ENCODE measurements at regions not wholly inside any gene's neighbourhood (a gene's known extent, or its start where the extent isn't known, plus 50 kb on each side); places are given as distances from the start of the nearest gene placed in this dataset.

- no peaks in the 10 kb centered on the region for H3K9me3 ChIP-seq
- H3K4me2 ChIP-seq, result no peak overlapping the region
- TF ChIP-seq RCOR1 (IDR thresholded peaks at IDR 0.05; ENCODE audit: low read depth, low read length), result no peak
- TF ChIP-seq SMC3 (IDR thresholded peaks at IDR 0.05), result no peak
- TF ChIP-seq MAFK (IDR thresholded peaks at IDR 0.05; ENCODE audit: partially characterized antibody), result peak; percentile 57
- TF ChIP-seq CBX2 (IDR thresholded peaks at IDR 0.05; ENCODE audit: borderline replicate concordance, low read depth), result no peak
- no peak overlapping the region for H3K4me3 ChIP-seq
- DNase-seq (ENCODE audit: low read depth in 1 of 2, low spot score in 1 of 2) (no peak), FAIRE-seq (no peak), ATAC-seq (no peak)
- H3K27ac ChIP-seq, result no peak overlapping the region
- 69% methylated on average over 5 of the region's 5 CpGs for WGBS (ENCODE audit: missing lambda C conversion rate)
- POLR2A ChIA-PET, result no interaction called here
- no peaks in the 10 kb centered on the region for H3K4me1 ChIP-seq
- CTCF ChIA-PET, result interaction anchor here (0.7 kb wide), 1 partner anchor 664 kb away, joined by 3 read pairs; no protein-coding TSS in a partner anchor
These were observed 51.4 kb upstream of the RFC3 start for GRCh38 chr13:33766329-33767123.

GRCh38 chr13:33767140-33767539 is 50.8 kb upstream of the RFC3 start:
- DNase-seq (ENCODE audit: low read depth in 1 of 2, low spot score in 1 of 2) (no peak), FAIRE-seq (no peak), ATAC-seq (no peak)
- H3K4me3 ChIP-seq, result no peak overlapping the region
- no peak overlapping the region for H3K27ac ChIP-seq
- H3K9me3 ChIP-seq, result no peaks in the 10 kb centered on the region
- no peak overlapping the region for H3K4me2 ChIP-seq
- H3K4me1 ChIP-seq, result no peaks in the 10 kb centered on the region
- CTCF ChIA-PET, result interaction anchor here (0.7 kb wide), 1 partner anchor 663 kb away, joined by 3 read pairs; no protein-coding TSS in a partner anchor
- 50% methylated on average over 2 of the region's 2 CpGs for WGBS (ENCODE audit: missing lambda C conversion rate)
- POLR2A ChIA-PET, result no interaction called here
- TF ChIP-seq FOSL2 (IDR thresholded peaks at IDR 0.05), result no peak
- TF ChIP-seq FOSL2 (CRISPR knock-in tag; IDR thresholded peaks at IDR 0.05), result no peak
- TF ChIP-seq NFE2L2 (conservative IDR thresholded peaks at IDR 0.05; ENCODE audit: low read length), result no peak
- TF ChIP-seq MAFK (IDR thresholded peaks at IDR 0.05; ENCODE audit: partially characterized antibody), result no peak
- no peak for TF ChIP-seq JUN (IDR thresholded peaks at IDR 0.05)
- TF ChIP-seq HEYL (CRISPR knock-in tag; IDR thresholded peaks at IDR 0.05), result no peak
- TF ChIP-seq SREBF2 (IDR thresholded peaks at IDR 0.05), result no peak
- TF ChIP-seq, protein P1, sequence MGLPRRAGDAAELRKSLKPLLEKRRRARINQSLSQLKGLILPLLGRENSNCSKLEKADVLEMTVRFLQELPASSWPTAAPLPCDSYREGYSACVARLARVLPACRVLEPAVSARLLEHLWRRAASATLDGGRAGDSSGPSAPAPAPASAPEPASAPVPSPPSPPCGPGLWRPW (IDR thresholded peaks at IDR 0.05), result no peak
- TF ChIP-seq MYC (IDR thresholded peaks at IDR 0.05; ENCODE audit: borderline replicate concordance, low read length), result no peak
- no peak for TF ChIP-seq FOXS1 (CRISPR knock-in tag; IDR thresholded peaks at IDR 0.05)
- TF ChIP-seq CEBPB (IDR thresholded peaks at IDR 0.05), result no peak
- no peak for TF ChIP-seq PBX3 (IDR thresholded peaks at IDR 0.05)
- TF ChIP-seq TFCP2L1 (CRISPR knock-in tag; IDR thresholded peaks at IDR 0.05), result no peak
- TF ChIP-seq REST (IDR thresholded peaks at IDR 0.05), result no peak
- TF ChIP-seq ZFP36 (IDR thresholded peaks at IDR 0.05; ENCODE audit: borderline replicate concordance, partially characterized antibody), result no peak
- TF ChIP-seq CHD2 (IDR thresholded peaks at IDR 0.05; ENCODE audit: low read length, partially characterized antibody), result no peak
- no peak for TF ChIP-seq CBX8 (IDR thresholded peaks at IDR 0.05)
- no peak for TF ChIP-seq POLR2A (IDR thresholded peaks at IDR 0.05; ENCODE audit: low read length)
- no peak for TF ChIP-seq GATA3 (IDR thresholded peaks at IDR 0.05; ENCODE audit: borderline replicate concordance)
- TF ChIP-seq JUNB (IDR thresholded peaks at IDR 0.05), result no peak
- TF ChIP-seq MAZ (IDR thresholded peaks at IDR 0.05; ENCODE audit: borderline replicate concordance, low read depth, low read length), result no peak
